ENCODE measurements at regions not wholly inside any gene's neighbourhood (a gene's known extent, or its start where the extent isn't known, plus 50 kb on each side); places are given as distances from the start of the nearest gene placed in this dataset.

GRCh38 chr6:104629826-104630225, 229.9 kb downstream of the HACE1 start:
- Histone ChIP-seq H3K36me3 (no peaks in the 10 kb centered on the region), H3K27me3 (no peaks in the 10 kb centered on the region), H3K4me3 (no peak overlapping the region), H3K27ac (peak overlapping the region in 1 of 4 donors; percentile 65), H3K9me3 (peaks cover 0 to 3% (median 0%) of the 10 kb centered on the region in 4 donors), H3K4me1 (no peaks in the 10 kb centered on the region)
- WGBS, 2 donors: 35 to 54% methylated on average over 4 of the region's 4 CpGs
- TF ChIP-seq POLR2A (IDR thresholded peaks at IDR 0.05) (no peak), CTCF (IDR thresholded peaks at IDR 0.05) (no peak), EP300 (IDR thresholded peaks at IDR 0.05) (no peak)
- no peak for DNase-seq (ENCODE audit: low spot score in 2 of 2)

GRCh38 chr6:104625536-104625935, 234.2 kb downstream of the HACE1 start:
- Histone ChIP-seq H3K36me3 (no peaks in the 10 kb centered on the region), H3K27me3 (no peaks in the 10 kb centered on the region), H3K9me3 (no peaks in the 10 kb centered on the region), H3K27ac (no peak overlapping the region), H3K4me1 (peaks cover 0 to 4% (median 0%) of the 10 kb centered on the region in 4 donors), H3K4me3 (no peak overlapping the region)
- no peak for DNase-seq (ENCODE audit: low spot score in 2 of 2)
- no peak for TF ChIP-seq CTCF (IDR thresholded peaks at IDR 0.05)
- TF ChIP-seq EP300 (IDR thresholded peaks at IDR 0.05): no peak
- TF ChIP-seq POLR2A (IDR thresholded peaks at IDR 0.05): no peak
- 70 to 74% methylated on average over 5 of the region's 5 CpGs for WGBS, 2 donors

GRCh38 chr6:104623052-104623690, 236.5 kb downstream of the HACE1 start:
- no peak for DNase-seq (ENCODE audit: low spot score in 2 of 2)
- Histone ChIP-seq H3K9me3 (no peaks in the 10 kb centered on the region), H3K27ac (no peak overlapping the region), H3K27me3 (no peaks in the 10 kb centered on the region), H3K4me3 (no peak overlapping the region), H3K4me1 (peaks cover 0 to 4% (median 0%) of the 10 kb centered on the region in 4 donors), H3K36me3 (no peaks in the 10 kb centered on the region)
- WGBS, 2 donors: 37% methylated on average over 9 of the region's 9 CpGs
- TF ChIP-seq POLR2A (IDR thresholded peaks at IDR 0.05) (no peak), EP300 (IDR thresholded peaks at IDR 0.05) (no peak), CTCF (IDR thresholded peaks at IDR 0.05) (no peak)

GRCh38 chr6:104621396-104621795, 238.3 kb downstream of the HACE1 start:
- H3K9me3 ChIP-seq: no peaks in the 10 kb centered on the region
- no peaks in the 10 kb centered on the region for H3K27me3 ChIP-seq
- 76 to 86% methylated on average over 2 of the region's 2 CpGs for WGBS, 2 donors
- TF ChIP-seq EP300 (IDR thresholded peaks at IDR 0.05): no peak
- TF ChIP-seq POLR2A (IDR thresholded peaks at IDR 0.05): no peak
- TF ChIP-seq CTCF (IDR thresholded peaks at IDR 0.05): no peak
- no peak for DNase-seq (ENCODE audit: low spot score in 2 of 2)
- no peak overlapping the region for H3K4me3 ChIP-seq
- peaks cover 0 to 4% (median 0%) of the 10 kb centered on the region in 4 donors for H3K4me1 ChIP-seq
- no peaks in the 10 kb centered on the region for H3K36me3 ChIP-seq
- H3K27ac ChIP-seq: no peak overlapping the region

GRCh38 chr6:104617591-104617990, 242.1 kb downstream of the HACE1 start:
- DNase-seq (ENCODE audit: low spot score in 2 of 2): no peak
- TF ChIP-seq EP300 (IDR thresholded peaks at IDR 0.05) (no peak), CTCF (IDR thresholded peaks at IDR 0.05) (no peak), POLR2A (IDR thresholded peaks at IDR 0.05) (no peak)
- 59 to 64% methylated on average over 4 of the region's 4 CpGs for WGBS, 2 donors

More at GRCh38 chr6:104617591-104617990, 242.1 kb downstream of the HACE1 start:
- no peak overlapping the region for H3K4me3 ChIP-seq
- no peak overlapping the region for H3K27ac ChIP-seq
- H3K27me3 ChIP-seq: no peaks in the 10 kb centered on the region
- H3K4me1 ChIP-seq: peaks cover 0 to 6% (median 0%) of the 10 kb centered on the region in 4 donors
- no peaks in the 10 kb centered on the region for H3K9me3 ChIP-seq
- H3K36me3 ChIP-seq: no peaks in the 10 kb centered on the region

Measured in tibial nerve (tissue), 4 donors.